GM12864 (cell line): ENCODE measurements at regions not wholly inside any gene's neighbourhood (a gene's known extent, or its start where the extent isn't known, plus 50 kb on each side); places are given as distances from the start of the nearest gene placed in this dataset.

Experiments used
- DNase-seq: peaks from one replicate; pipeline ENCODE4 v3.0.0-alpha.2; 2011; ENCODE audit warnings: low read depth
- H3K4me3 ChIP-seq: 2 replicates; pipeline ENCODE4 v1.5.1; 2011; ENCODE audit warnings: mild to moderate bottlenecking, low read depth, low read length, control low read depth
- CTCF ChIP-seq: IDR thresholded peaks from 2 replicates; pipeline ENCODE4 v1.5.1; 2011; ENCODE audit warnings: low read depth, mild to moderate bottlenecking, moderate library complexity, low read length, control low read depth, inconsistent platforms; ENCODE audit errors: missing control alignments

GRCh38 chr13:75231235-75231634, 250.7 kb downstream of the TBC1D4 start:
- no peak for TF ChIP-seq CTCF
- no peak for DNase-seq
- no peak overlapping the region for H3K4me3 ChIP-seq

- no peak for TF ChIP-seq CTCF
- DNase-seq: no peak
- no peak overlapping the region for H3K4me3 ChIP-seq
Measured at GRCh38 chr13:75226733-75227435, 255.1 kb downstream of the TBC1D4 start.

GRCh38 chr13:75226092-75226491, 255.9 kb downstream of the TBC1D4 start:
- no peak for DNase-seq
- H3K4me3 ChIP-seq: no peak overlapping the region
- no peak for TF ChIP-seq CTCF

GRCh38 chr13:75225288-75226032, 256.5 kb downstream of the TBC1D4 start:
- H3K4me3 ChIP-seq: no peak overlapping the region
- TF ChIP-seq CTCF: no peak
- no peak for DNase-seq

- TF ChIP-seq CTCF: no peak
- DNase-seq: no peak
Measured at GRCh38 chr13:75224053-75224742, 257.8 kb downstream of the TBC1D4 start.

GRCh38 chr13:75222031-75222430, 259.9 kb downstream of the TBC1D4 start:
- no peak for DNase-seq
- H3K4me3 ChIP-seq: no peak overlapping the region
- TF ChIP-seq CTCF: no peak

More at GRCh38 chr13:75224053-75224742, 257.8 kb downstream of the TBC1D4 start:
- H3K4me3 ChIP-seq: no peak overlapping the region
